ENCODE measurements at regions not wholly inside any gene's neighbourhood (a gene's known extent, or its start where the extent isn't known, plus 50 kb on each side); places are given as distances from the start of the nearest gene placed in this dataset.

DNA sequence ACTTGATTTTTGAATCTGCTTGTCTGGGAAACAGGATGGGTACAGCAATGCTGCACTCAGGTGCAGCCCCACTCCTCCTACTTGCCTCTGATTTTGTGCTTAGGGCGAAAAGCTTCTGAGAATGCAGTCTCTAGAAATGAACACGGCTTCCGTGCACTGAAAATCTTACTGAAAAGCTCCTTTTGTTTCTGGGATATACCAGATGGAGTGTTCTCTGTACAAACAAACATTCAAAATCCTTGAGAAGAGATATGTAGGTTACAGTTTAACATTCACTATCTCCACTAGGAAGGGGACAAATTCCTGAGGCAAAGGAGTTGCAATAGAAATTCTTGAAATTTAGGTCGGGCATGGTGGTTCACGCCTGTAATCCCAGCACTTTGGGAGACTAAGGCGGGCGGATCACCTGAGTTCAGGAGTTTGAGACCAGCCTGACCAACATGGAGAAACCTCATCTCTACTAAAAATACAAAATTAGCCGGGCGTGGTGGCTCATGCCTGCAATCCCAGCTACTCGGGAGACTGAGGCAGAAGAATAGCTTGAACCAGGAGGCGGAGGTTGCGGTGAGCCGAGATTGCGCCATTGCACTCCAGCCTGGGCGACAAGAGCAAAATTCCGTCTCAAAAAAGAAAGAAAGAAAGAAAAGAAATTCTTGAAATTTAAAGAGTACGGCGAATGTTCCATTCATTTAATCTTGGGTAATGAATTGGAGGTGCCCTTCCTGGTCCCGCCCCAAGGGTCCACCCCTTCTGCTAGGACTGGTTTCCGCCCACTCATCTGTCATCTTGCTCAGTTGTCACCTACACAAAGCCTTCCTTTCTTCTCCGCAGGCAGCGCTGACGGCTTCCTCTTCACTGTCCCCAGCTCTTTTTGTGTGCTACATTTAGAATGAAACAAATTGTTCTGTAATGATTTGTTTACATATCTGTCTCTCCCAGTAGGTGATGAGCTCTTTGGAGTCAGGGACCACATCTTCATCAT lies 92.4 kb downstream of the SOCS6 start:
- H3K27ac Mint-ChIP-seq, result no peak overlapping the region
- no peaks in the 10 kb centered on the region for H3K4me1 Mint-ChIP-seq
- no peak overlapping the region for H3K4me3 Mint-ChIP-seq
- DNase-seq, result no peak
- no peaks in the 10 kb centered on the region for H3K27me3 Mint-ChIP-seq
- H3K36me3 Mint-ChIP-seq, result no peaks in the 10 kb centered on the region
- no peaks in the 10 kb centered on the region for H3K9me3 Mint-ChIP-seq
